ENCODE measurements at regions not wholly inside any gene's neighbourhood (a gene's known extent, or its start where the extent isn't known, plus 50 kb on each side); places are given as distances from the start of the nearest gene placed in this dataset.

DNA sequence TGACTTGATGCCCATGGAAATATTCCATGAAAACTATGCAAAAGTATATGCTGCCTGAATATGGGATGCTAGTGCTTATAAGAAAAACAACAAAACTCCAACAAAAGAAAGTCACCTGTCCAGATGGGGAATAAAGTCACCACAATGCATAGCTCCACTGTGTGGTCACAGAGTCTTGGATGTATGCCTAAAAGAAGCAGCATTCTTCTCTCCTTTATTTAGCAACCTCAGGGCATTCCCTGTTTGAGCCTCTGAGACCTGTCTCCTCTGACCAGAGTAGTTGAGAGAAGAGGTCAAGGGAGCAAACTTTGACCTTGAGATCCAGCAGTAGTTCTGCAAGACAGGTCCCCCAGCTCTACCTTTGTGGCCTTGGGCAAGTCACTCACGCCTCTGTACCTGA is 287.5 kb downstream of the MED10 start (continued):
- TF ChIP-seq, protein P1, sequence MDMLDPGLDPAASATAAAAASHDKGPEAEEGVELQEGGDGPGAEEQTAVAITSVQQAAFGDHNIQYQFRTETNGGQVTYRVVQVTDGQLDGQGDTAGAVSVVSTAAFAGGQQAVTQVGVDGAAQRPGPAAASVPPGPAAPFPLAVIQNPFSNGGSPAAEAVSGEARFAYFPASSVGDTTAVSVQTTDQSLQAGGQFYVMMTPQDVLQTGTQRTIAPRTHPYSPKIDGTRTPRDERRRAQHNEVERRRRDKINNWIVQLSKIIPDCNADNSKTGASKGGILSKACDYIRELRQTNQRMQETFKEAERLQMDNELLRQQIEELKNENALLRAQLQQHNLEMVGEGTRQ (IDR thresholded peaks at IDR 0.05; ENCODE audit: low read length), result no peak
- TF ChIP-seq TCF12 (IDR thresholded peaks at IDR 0.05; ENCODE audit: low read depth, low read length) (no peak), SIN3A (conservative IDR thresholded peaks at IDR 0.05 in 1 of 2, IDR thresholded peaks at IDR 0.05 in 1 of 2; ENCODE audit: low read depth in 1 of 2, low read length in 2 of 2) (no peak), POLR2AphosphoS5 (IDR thresholded peaks at IDR 0.05; ENCODE audit: low read depth, low read length) (no peak), CBX5 (IDR thresholded peaks at IDR 0.05; ENCODE audit: low read depth, low read length) (no peak)

All from H1 (cell line).